Breast epithelium (tissue), 3 donors: ENCODE measurements at regions not wholly inside any gene's neighbourhood (a gene's known extent, or its start where the extent isn't known, plus 50 kb on each side); places are given as distances from the start of the nearest gene placed in this dataset.

Experiments
- POLR2AphosphoS5 ChIP-seq, 3 donors: sonication (generic); formaldehyde crosslinking; IDR thresholded peaks; one replicate each; pipeline ENCODE4 v1.6.1; 2017; ENCODE audit warnings: antibody characterized with exemption in 3 of 3
- TF ChIP-seq, protein P1 (sequence below), 3 donors: fragments of 450-650 bp; IDR thresholded peaks; one replicate each; pipeline ENCODE4 v1.5.1; 2016 to 2017; ENCODE audit warnings: antibody characterized with exemption in 3 of 3, mild to moderate bottlenecking in 3 of 3, moderate library complexity in 3 of 3

DNA sequence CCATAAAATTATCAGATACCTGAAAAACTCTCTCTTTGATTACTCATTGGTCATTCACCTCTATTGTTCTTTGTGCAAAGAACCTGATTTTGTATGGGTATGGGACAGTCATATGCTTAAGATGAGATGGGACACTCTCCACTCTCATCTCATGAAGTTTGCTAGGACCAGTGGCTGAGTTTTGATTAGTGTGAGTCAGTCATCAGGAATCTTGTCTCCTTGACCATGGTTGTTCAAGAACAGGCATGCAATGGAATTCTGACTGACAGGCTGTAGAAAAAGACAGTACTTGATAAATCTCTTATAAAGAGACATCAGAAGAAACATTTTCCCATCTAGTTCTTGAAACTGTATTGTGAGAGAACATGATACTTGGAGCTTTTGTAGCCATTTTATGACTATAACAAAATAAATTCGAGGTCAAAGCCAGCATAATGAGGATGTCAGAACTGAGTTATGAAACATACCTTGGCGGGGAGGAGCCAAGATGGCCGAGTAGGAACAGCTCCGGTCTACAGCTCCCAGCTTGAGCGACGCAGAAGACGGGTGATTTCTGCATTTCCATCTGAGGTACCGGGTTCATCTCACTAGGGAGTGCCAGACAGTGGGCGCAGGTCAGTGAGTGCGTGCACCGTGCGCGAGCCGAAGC is 367.0 kb downstream of the NR4A2 start:
- no peak for TF ChIP-seq POLR2AphosphoS5 (IDR thresholded peaks at IDR 0.05)
- TF ChIP-seq, protein P1, sequence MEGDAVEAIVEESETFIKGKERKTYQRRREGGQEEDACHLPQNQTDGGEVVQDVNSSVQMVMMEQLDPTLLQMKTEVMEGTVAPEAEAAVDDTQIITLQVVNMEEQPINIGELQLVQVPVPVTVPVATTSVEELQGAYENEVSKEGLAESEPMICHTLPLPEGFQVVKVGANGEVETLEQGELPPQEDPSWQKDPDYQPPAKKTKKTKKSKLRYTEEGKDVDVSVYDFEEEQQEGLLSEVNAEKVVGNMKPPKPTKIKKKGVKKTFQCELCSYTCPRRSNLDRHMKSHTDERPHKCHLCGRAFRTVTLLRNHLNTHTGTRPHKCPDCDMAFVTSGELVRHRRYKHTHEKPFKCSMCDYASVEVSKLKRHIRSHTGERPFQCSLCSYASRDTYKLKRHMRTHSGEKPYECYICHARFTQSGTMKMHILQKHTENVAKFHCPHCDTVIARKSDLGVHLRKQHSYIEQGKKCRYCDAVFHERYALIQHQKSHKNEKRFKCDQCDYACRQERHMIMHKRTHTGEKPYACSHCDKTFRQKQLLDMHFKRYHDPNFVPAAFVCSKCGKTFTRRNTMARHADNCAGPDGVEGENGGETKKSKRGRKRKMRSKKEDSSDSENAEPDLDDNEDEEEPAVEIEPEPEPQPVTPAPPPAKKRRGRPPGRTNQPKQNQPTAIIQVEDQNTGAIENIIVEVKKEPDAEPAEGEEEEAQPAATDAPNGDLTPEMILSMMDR (IDR thresholded peaks at IDR 0.05) = no peak
